ENCODE measurements at regions not wholly inside any gene's neighbourhood (a gene's known extent, or its start where the extent isn't known, plus 50 kb on each side); places are given as distances from the start of the nearest gene placed in this dataset.

GRCh38 chr17:70268383-70268782 lies 99.1 kb downstream of the KCNJ2 start:
- TF ChIP-seq CTCF (IDR thresholded peaks at IDR 0.05) (no peak), E2F4 (CRISPR knock-in tag; IDR thresholded peaks at IDR 0.05; ENCODE audit: borderline replicate concordance, low read depth) (no peak), NR2C2 (CRISPR knock-in tag; IDR thresholded peaks at IDR 0.05) (no peak), CDX4 (CRISPR knock-in tag; IDR thresholded peaks at IDR 0.05; ENCODE audit: borderline replicate concordance) (no peak), SP1 (CRISPR knock-in tag; conservative IDR thresholded peaks at IDR 0.05) (no peak), ELF4 (CRISPR knock-in tag; IDR thresholded peaks at IDR 0.05; ENCODE audit: low read depth) (no peak), FOXP1 (CRISPR knock-in tag; IDR thresholded peaks at IDR 0.05; ENCODE audit: borderline replicate concordance) (no peak), JUN (CRISPR knock-in tag; IDR thresholded peaks at IDR 0.05) (no peak), MAX (CRISPR knock-in tag; IDR thresholded peaks at IDR 0.05) (no peak), GTF2I (CRISPR knock-in tag; conservative IDR thresholded peaks at IDR 0.05) (no peak), AR (CRISPR knock-in tag; IDR thresholded peaks at IDR 0.05) (no peak), TEAD4 (CRISPR knock-in tag; IDR thresholded peaks at IDR 0.05) (no peak)
